ENCODE measurements at regions not wholly inside any gene's neighbourhood (a gene's known extent, or its start where the extent isn't known, plus 50 kb on each side); places are given as distances from the start of the nearest gene placed in this dataset.

DNA sequence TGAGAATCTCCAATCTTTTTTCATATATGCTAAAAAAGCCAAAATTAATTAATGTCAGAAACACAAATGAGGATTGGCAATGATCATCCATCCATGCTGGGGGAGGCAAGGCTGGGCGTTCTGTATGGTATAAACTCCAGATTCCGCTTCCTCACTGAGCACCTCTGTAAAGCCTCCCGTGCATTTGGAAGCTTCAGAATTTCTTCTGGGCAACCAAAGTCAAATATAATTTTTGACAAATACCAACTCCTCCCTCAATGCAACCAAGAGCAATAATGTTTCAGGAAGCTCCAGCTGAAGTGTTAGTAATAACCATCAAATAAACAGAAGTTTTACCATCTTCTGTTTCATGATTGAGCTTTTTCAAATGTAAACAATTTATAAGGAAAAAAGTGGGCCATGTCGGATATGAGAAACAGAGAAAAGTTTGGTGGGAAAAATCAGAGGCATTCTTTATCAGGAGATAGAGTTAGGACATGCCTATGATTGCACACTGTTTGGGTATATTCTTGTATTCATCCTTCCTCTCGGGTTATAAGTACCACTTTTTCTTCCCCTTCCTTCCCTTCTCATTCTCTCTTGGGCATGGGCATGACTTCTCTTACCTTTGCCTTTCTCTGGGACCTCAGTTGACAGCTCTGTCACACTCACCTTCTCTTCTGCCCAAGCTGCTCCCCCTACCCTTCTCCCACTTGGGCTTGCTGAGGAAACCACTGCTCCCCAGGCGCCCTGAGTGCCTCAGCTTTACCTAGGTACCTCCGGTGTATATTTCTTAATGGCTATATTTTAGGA is 149.5 kb upstream of the ZEB2 start:
- TF ChIP-seq, protein P1, sequence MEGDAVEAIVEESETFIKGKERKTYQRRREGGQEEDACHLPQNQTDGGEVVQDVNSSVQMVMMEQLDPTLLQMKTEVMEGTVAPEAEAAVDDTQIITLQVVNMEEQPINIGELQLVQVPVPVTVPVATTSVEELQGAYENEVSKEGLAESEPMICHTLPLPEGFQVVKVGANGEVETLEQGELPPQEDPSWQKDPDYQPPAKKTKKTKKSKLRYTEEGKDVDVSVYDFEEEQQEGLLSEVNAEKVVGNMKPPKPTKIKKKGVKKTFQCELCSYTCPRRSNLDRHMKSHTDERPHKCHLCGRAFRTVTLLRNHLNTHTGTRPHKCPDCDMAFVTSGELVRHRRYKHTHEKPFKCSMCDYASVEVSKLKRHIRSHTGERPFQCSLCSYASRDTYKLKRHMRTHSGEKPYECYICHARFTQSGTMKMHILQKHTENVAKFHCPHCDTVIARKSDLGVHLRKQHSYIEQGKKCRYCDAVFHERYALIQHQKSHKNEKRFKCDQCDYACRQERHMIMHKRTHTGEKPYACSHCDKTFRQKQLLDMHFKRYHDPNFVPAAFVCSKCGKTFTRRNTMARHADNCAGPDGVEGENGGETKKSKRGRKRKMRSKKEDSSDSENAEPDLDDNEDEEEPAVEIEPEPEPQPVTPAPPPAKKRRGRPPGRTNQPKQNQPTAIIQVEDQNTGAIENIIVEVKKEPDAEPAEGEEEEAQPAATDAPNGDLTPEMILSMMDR (IDR thresholded peaks at IDR 0.05): no peak
- no peak for TF ChIP-seq POLR2A (IDR thresholded peaks at IDR 0.05)
- TF ChIP-seq EP300 (IDR thresholded peaks at IDR 0.05): no peak
